Nephron (organoid): ENCODE measurements at regions not wholly inside any gene's neighbourhood (a gene's known extent, or its start where the extent isn't known, plus 50 kb on each side); places are given as distances from the start of the nearest gene placed in this dataset.

Source experiments
- H3K27ac Mint-ChIP-seq, 3 experiments: 2 replicates each; pipeline ENCODE4 v1.8.0; 2020; ENCODE audit warnings: mixed read lengths in 3 of 3, mild to moderate bottlenecking in 2 of 3, moderate library complexity in 1 of 3
- H3K27me3 Mint-ChIP-seq: 2 replicates; pipeline ENCODE4 v1.8.0; 2021; ENCODE audit warnings: low read depth, mild to moderate bottlenecking, moderate library complexity, mixed read lengths
- H3K36me3 Mint-ChIP-seq: 2 replicates; pipeline ENCODE4 v1.8.0; 2020; ENCODE audit warnings: low read depth, mixed read lengths
- H3K4me1 Mint-ChIP-seq: 2 replicates; pipeline ENCODE4 v1.8.0; 2020; ENCODE audit warnings: mixed read lengths
- H3K4me3 Mint-ChIP-seq, 3 experiments: 2 replicates each; pipeline ENCODE4 v1.8.0; 2020; ENCODE audit warnings: mild to moderate bottlenecking in 3 of 3, mixed read lengths in 3 of 3, moderate library complexity in 2 of 3
- H3K9me3 Mint-ChIP-seq: 2 replicates; pipeline ENCODE4 v1.8.0; 2020; ENCODE audit warnings: mixed read lengths
- TF ChIP-seq, protein P1 (sequence below), 3 experiments: fragments of 200-600 bp; sonication (generic); IDR thresholded peaks; one replicate each; pipeline ENCODE4 v1.5.0; 2021; ENCODE audit warnings: antibody characterized with exemption in 3 of 3; ENCODE audit not compliant: unreplicated experiment in 3 of 3

DNA sequence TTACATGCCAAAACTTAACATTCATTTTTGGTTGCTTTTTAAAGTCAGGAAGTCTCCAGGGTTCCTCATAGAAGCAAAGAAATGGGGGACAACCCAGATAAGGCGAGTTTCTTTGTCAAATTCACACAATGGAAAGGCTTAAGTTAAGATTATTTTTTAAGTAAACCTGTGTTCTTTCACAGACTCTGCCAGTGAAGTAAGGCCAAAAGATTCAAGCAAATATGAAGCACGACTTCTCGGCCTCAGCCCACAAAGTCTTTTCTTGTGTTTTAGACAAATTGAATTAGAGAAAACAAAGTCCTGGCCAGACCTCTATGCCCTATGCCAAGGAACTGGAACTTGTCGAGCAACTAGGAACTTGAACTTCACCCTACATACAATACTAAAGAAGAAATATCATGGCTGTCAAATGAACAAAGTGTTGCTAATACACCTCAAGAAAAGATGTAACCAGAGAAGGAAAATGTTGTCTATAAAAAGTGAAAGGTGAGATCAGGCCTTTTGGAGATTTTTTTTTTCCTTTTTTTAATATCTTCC, 540.0 kb upstream of the JARID2 start:
- Mint-ChIP-seq H3K27me3 (no peaks in the 10 kb centered on the region), H3K36me3 (peaks cover 3% of the 10 kb centered on the region), H3K27ac (peak overlapping the region in 2 of 3 experiments; percentile 21 to 32), H3K4me1 (peaks cover 42% of the 10 kb centered on the region), H3K9me3 (peaks cover 8% of the 10 kb centered on the region), H3K4me3 (no peak overlapping the region)
- TF ChIP-seq, protein P1, sequence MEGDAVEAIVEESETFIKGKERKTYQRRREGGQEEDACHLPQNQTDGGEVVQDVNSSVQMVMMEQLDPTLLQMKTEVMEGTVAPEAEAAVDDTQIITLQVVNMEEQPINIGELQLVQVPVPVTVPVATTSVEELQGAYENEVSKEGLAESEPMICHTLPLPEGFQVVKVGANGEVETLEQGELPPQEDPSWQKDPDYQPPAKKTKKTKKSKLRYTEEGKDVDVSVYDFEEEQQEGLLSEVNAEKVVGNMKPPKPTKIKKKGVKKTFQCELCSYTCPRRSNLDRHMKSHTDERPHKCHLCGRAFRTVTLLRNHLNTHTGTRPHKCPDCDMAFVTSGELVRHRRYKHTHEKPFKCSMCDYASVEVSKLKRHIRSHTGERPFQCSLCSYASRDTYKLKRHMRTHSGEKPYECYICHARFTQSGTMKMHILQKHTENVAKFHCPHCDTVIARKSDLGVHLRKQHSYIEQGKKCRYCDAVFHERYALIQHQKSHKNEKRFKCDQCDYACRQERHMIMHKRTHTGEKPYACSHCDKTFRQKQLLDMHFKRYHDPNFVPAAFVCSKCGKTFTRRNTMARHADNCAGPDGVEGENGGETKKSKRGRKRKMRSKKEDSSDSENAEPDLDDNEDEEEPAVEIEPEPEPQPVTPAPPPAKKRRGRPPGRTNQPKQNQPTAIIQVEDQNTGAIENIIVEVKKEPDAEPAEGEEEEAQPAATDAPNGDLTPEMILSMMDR (IDR thresholded peaks at IDR 0.05; ENCODE audit: unreplicated experiment in 3 of 3), result no peak

- H3K36me3 Mint-ChIP-seq, result peaks cover 3% of the 10 kb centered on the region
- no peak overlapping the region for H3K4me3 Mint-ChIP-seq
- peaks cover 42% of the 10 kb centered on the region for H3K4me1 Mint-ChIP-seq
- H3K27ac Mint-ChIP-seq, result peak overlapping the region; percentile 21 to 48 (median 32)
- no peaks in the 10 kb centered on the region for H3K27me3 Mint-ChIP-seq
- H3K9me3 Mint-ChIP-seq, result peaks cover 14% of the 10 kb centered on the region
- TF ChIP-seq, protein P1 (IDR thresholded peaks at IDR 0.05; ENCODE audit: unreplicated experiment in 3 of 3), result no peak
Observed at GRCh38 chr6:14706378-14706929, 539.4 kb upstream of the JARID2 start.

DNA sequence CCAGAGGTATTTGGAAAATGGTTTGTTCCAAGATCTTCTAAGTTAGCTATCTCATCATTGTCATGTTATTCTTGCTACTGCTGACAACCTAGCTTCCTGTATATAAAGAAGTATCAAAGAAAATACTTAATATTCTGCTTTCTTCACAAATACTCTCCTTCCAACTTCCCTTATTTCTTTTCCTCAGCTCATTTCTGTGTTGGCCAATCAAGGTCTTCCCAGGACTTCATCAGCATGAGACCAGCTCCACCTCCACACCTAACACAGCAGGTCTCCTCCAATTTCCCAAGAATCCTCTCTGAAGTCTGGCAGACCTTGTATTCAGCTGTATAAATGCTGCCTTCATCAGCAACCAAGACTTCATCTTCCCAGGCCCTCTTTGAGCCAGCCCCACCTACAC, 538.6 kb upstream of the JARID2 start:
- H3K27me3 Mint-ChIP-seq, result no peaks in the 10 kb centered on the region
- peaks cover 42% of the 10 kb centered on the region for H3K4me1 Mint-ChIP-seq
- peaks cover 3% of the 10 kb centered on the region for H3K36me3 Mint-ChIP-seq
- H3K27ac Mint-ChIP-seq, result no peak overlapping the region
- H3K4me3 Mint-ChIP-seq, result no peak overlapping the region
- peaks cover 11% of the 10 kb centered on the region for H3K9me3 Mint-ChIP-seq
- TF ChIP-seq, protein P1 (IDR thresholded peaks at IDR 0.05; ENCODE audit: unreplicated experiment in 3 of 3), result no peak

DNA sequence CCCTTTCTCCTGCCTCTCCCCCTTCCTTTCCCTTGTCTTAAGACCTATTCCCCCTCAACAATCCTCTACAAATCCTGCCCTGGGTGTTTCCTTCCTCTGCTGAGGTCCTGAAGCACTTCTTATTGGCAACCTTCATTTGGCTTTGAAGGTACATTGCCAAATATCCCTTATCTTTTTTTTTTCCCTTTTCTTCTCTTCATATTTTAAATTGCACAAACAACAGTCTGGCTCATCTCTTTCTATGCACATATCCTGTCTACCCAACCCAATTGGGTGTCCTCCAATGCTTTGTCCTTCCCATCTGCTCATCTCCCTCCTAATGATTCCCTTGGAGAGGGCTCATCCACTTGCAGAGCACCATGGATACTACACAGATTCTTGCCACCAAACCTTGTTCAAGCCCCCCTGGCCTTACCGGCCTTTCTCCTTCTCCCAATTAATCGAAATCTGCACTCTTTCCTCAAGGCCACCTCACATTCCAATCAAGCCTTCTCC, 537.9 kb upstream of the JARID2 start:
- H3K4me3 Mint-ChIP-seq, result no peak overlapping the region
- H3K4me1 Mint-ChIP-seq, result peaks cover 42% of the 10 kb centered on the region
- TF ChIP-seq, protein P1 (IDR thresholded peaks at IDR 0.05; ENCODE audit: unreplicated experiment in 3 of 3), result no peak
- peak overlapping the region in 1 of 3 experiments; percentile 16 for H3K27ac Mint-ChIP-seq
- H3K27me3 Mint-ChIP-seq, result no peaks in the 10 kb centered on the region
- peaks cover 11% of the 10 kb centered on the region for H3K9me3 Mint-ChIP-seq
- H3K36me3 Mint-ChIP-seq, result peaks cover 3% of the 10 kb centered on the region

DNA sequence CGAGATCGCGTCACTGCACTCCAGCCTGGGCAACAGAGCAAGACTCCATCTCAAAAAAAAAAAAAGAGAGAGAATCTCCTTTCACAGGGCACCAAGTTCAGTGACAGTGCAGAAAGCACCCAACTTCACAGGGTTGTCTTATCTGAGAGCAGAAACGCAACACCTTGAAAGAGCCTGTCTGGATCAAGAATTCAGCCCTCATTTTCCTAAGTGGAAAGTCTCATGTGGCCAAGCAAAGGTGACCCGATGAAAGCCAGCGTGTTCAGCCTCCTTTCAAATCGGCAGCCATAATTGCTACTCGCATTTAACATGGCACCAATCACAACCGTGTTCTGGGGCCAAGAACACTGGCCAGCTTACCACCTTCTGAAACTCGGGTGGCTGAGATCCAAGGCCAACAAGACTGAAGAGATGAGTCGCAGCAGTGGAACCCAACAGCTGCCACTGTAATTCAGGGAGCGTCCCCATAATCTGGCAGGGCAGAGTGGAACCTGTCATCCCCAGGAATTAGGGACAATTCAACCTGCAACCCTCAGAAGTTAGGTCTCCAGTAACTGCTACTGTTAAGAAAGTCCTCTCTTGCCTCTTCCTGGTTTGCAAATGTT, 536.7 kb upstream of the JARID2 start:
- peaks cover 11% of the 10 kb centered on the region for H3K9me3 Mint-ChIP-seq
- H3K27ac Mint-ChIP-seq, result no peak overlapping the region
- peaks cover 40% of the 10 kb centered on the region for H3K4me1 Mint-ChIP-seq
- peaks cover 3% of the 10 kb centered on the region for H3K36me3 Mint-ChIP-seq
- no peak overlapping the region for H3K4me3 Mint-ChIP-seq
- TF ChIP-seq, protein P1 (IDR thresholded peaks at IDR 0.05; ENCODE audit: unreplicated experiment in 3 of 3), result no peak
- peaks cover 4% of the 10 kb centered on the region for H3K27me3 Mint-ChIP-seq
